GM18519 (cell line): ENCODE measurements at regions not wholly inside any gene's neighbourhood (a gene's known extent, or its start where the extent isn't known, plus 50 kb on each side); places are given as distances from the start of the nearest gene placed in this dataset.
"Not testable (repeated sequence)": the region's sequence is repeated elsewhere in the genome, so short reads cannot be mapped to it uniquely, and the experiment has no call there.

Experiments used
- ATAC-seq: cut with Tn5 transposase; IDR thresholded peaks from one replicate; pipeline ENCODE4 v1.9.1; 2021; ENCODE audit warnings: mild to moderate bottlenecking, moderate library complexity; ENCODE audit not compliant: unreplicated experiment, low FRiP score

- ATAC-seq, result no peak
Observed at GRCh38 chrY:7815285-7815684, 903.7 kb upstream of the AMELY start.

- no peak for ATAC-seq
Observed at GRCh38 chrY:7814361-7814760, 902.8 kb upstream of the AMELY start.

GRCh38 chrY:7810359-7810758 lies 898.8 kb upstream of the AMELY start:
- ATAC-seq, result no peak

GRCh38 chrY:7807516-7807870 lies 895.9 kb upstream of the AMELY start:
- ATAC-seq, result no peak

GRCh38 chrY:7806592-7807515 lies 895.3 kb upstream of the AMELY start:
- no peak for ATAC-seq

- no peak for ATAC-seq
Observed at GRCh38 chrY:7805624-7806023, 894.1 kb upstream of the AMELY start.

GRCh38 chrY:7803737-7804136 lies 892.2 kb upstream of the AMELY start:
- ATAC-seq, result no peak

GRCh38 chrY:7796128-7796527 lies 884.6 kb upstream of the AMELY start:
- no peak for ATAC-seq

- ATAC-seq, result no peak
Observed at GRCh38 chrY:7794441-7794840, 882.9 kb upstream of the AMELY start.

- no peak for ATAC-seq
Observed at GRCh38 chrY:7793989-7794388, 882.4 kb upstream of the AMELY start.

- ATAC-seq, result no peak
Observed at GRCh38 chrY:7792431-7792830, 880.9 kb upstream of the AMELY start.

GRCh38 chrY:7781501-7781900 lies 869.9 kb upstream of the AMELY start:
- no peak for ATAC-seq

- not testable (repeated sequence) for ATAC-seq
Observed at GRCh38 chrY:7775436-7775835, 863.9 kb upstream of the AMELY start.

- ATAC-seq, result no peak
Observed at GRCh38 chrY:7771771-7772170, 860.2 kb upstream of the AMELY start.

- no peak for ATAC-seq
Observed at GRCh38 chrY:7769790-7770375, 858.3 kb upstream of the AMELY start.

- no peak for ATAC-seq
Observed at GRCh38 chrY:7768901-7769300, 857.3 kb upstream of the AMELY start.

- no peak for ATAC-seq
Observed at GRCh38 chrY:7753711-7754110, 842.2 kb upstream of the AMELY start.

- ATAC-seq, result no peak
Observed at GRCh38 chrY:7746781-7747180, 835.2 kb upstream of the AMELY start.

- ATAC-seq, result no peak
Observed at GRCh38 chrY:7745581-7745901, 834.0 kb upstream of the AMELY start.

- no peak for ATAC-seq
Observed at GRCh38 chrY:7744691-7745580, 833.4 kb upstream of the AMELY start.

- no peak for ATAC-seq
Observed at GRCh38 chrY:7736847-7737365, 825.4 kb upstream of the AMELY start.
